ENCODE measurements at regions not wholly inside any gene's neighbourhood (a gene's known extent, or its start where the extent isn't known, plus 50 kb on each side); places are given as distances from the start of the nearest gene placed in this dataset.

- TF ChIP-seq ZNF687 (IDR thresholded peaks at IDR 0.05) = no peak
These were observed 862.7 kb downstream of the DTWD2 start (continued) for GRCh38 chr5:118125687-118126086.

DNA sequence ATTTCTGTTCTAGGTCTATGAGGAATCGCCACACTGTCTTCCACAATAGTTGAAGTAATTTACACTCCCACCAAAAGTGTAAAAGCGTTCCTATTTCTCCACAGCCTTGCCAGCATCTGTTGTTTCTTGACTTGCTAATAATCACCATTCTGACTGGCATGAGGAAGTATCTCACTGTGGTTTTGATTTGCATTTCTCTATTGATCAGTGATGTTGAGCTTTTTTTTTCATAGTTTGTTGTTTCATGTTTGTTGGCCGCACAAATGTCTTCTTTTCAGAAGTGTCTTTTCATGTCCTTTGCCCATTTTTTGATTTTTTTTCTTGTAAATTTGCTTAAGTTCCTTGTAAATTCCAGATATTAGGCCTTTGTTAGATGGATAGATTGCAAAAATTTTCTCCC, 867.1 kb downstream of the DTWD2 start:
- WGBS (ENCODE audit: insufficient coverage, insufficient replicate concordance, low lambda C conversion rate, missing lambda C conversion rate) = 5% methylated on average over 3 of the region's 3 CpGs
- FAIRE-seq = no peak
- TF ChIP-seq, protein P1, sequence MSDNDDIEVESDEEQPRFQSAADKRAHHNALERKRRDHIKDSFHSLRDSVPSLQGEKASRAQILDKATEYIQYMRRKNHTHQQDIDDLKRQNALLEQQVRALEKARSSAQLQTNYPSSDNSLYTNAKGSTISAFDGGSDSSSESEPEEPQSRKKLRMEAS (IDR thresholded peaks at IDR 0.05; ENCODE audit: low read depth, low read length) = no peak
- no peak for TF ChIP-seq ZBTB4 (CRISPR knock-in tag; IDR thresholded peaks at IDR 0.05)
- no peak for TF ChIP-seq SREBF2 (IDR thresholded peaks at IDR 0.05; ENCODE audit: low read length)
- TF ChIP-seq EGR1 (IDR thresholded peaks at IDR 0.05; ENCODE audit: borderline replicate concordance in 1 of 2, low read depth in 2 of 2, low read length in 2 of 2) = no peak
- no peak for TF ChIP-seq CHD4 (IDR thresholded peaks at IDR 0.05)
- TF ChIP-seq RB1 (IDR thresholded peaks at IDR 0.05; ENCODE audit: borderline replicate concordance) = no peak
- no peak for TF ChIP-seq RFX5 (IDR thresholded peaks at IDR 0.05; ENCODE audit: low read depth, low read length)
- no peak for TF ChIP-seq SUPT20H (IDR thresholded peaks at IDR 0.05; ENCODE audit: borderline replicate concordance, control insufficient read depth, low read depth, low read length)
- TF ChIP-seq, protein P2, sequence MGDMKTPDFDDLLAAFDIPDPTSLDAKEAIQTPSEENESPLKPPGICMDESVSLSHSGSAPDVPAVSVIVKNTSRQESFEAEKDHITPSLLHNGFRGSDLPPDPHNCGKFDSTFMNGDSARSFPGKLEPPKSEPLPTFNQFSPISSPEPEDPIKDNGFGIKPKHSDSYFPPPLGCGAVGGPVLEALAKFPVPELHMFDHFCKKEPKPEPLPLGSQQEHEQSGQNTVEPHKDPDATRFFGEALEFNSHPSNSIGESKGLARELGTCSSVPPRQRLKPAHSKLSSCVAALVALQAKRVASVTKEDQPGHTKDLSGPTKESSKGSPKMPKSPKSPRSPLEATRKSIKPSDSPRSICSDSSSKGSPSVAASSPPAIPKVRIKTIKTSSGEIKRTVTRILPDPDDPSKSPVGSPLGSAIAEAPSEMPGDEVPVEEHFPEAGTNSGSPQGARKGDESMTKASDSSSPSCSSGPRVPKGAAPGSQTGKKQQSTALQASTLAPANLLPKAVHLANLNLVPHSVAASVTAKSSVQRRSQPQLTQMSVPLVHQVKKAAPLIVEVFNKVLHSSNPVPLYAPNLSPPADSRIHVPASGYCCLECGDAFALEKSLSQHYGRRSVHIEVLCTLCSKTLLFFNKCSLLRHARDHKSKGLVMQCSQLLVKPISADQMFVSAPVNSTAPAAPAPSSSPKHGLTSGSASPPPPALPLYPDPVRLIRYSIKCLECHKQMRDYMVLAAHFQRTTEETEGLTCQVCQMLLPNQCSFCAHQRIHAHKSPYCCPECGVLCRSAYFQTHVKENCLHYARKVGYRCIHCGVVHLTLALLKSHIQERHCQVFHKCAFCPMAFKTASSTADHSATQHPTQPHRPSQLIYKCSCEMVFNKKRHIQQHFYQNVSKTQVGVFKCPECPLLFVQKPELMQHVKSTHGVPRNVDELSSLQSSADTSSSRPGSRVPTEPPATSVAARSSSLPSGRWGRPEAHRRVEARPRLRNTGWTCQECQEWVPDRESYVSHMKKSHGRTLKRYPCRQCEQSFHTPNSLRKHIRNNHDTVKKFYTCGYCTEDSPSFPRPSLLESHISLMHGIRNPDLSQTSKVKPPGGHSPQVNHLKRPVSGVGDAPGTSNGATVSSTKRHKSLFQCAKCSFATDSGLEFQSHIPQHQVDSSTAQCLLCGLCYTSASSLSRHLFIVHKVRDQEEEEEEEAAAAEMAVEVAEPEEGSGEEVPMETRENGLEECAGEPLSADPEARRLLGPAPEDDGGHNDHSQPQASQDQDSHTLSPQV (IDR thresholded peaks at IDR 0.05) = no peak

More for the DNA sequence above, 867.1 kb downstream of the DTWD2 start:
- H4K20me1 ChIP-seq (ENCODE audit: control insufficient read depth, insufficient read depth) = no peaks in the 10 kb centered on the region
- H3K27me3 ChIP-seq (replicated peaks in 1 of 2; ENCODE audit: control insufficient read depth in 2 of 2, insufficient read depth in 2 of 2, low read length in 1 of 2) = no peaks in the 10 kb centered on the region
- no peaks in the 10 kb centered on the region for H3K9me3 ChIP-seq (replicated peaks; ENCODE audit: control insufficient read depth, insufficient read depth, low read length)
- no TSS peak for BruUV-seq (replicated peaks)
- no peak overlapping the region for H3K4me3 ChIP-seq
- ChIA-PET POLR2A (no interaction called here), CTCF (no interaction called here), SMC1A (ENCODE audit: uncharacterized antibody, unreplicated experiment) (no interaction called here), RAD21 (ENCODE audit: unreplicated experiment) (no interaction called here)
- no peak overlapping the region for H3K4me2 ChIP-seq (ENCODE audit: control insufficient read depth, insufficient read depth)
- intact Hi-C loops (cut with micrococcal nuclease; ENCODE audit: unreplicated experiment) = no loop called here
- no peaks in the 10 kb centered on the region for H3K4me1 ChIP-seq (ENCODE audit: control insufficient read depth, insufficient read depth, low read length)
- no peaks in the 10 kb centered on the region for H3K36me3 ChIP-seq (ENCODE audit: control insufficient read depth in 2 of 2, insufficient read depth in 2 of 2, low read length in 1 of 2)
- no peak for DNase-seq (ENCODE audit: low read depth, low spot score)
- peak; percentile 32; the same call in 1 of the 3 replicates for ATAC-seq
- H2AFZ ChIP-seq (ENCODE audit: control insufficient read depth, low read depth, low read length) = no peak overlapping the region
- in situ Hi-C loops (cut with MboI) = no loop called here
- no peaks in the 10 kb centered on the region for H3K79me2 ChIP-seq (ENCODE audit: control insufficient read depth, insufficient read depth, low read length)
- H3K9ac ChIP-seq (ENCODE audit: control insufficient read depth, insufficient read depth, low read length) = no peak overlapping the region
- no peak overlapping the region for H3K27ac ChIP-seq (ENCODE audit: control insufficient read depth, insufficient read depth)

Measured in GM12878 (cell line).